BLaER1 treated with 17β-estradiol and CSF1 and Interleukin-3, amounts not matched to agents 10 nM and 100 nM (cell line): ENCODE measurements at regions not wholly inside any gene's neighbourhood (a gene's known extent, or its start where the extent isn't known, plus 50 kb on each side); places are given as distances from the start of the nearest gene placed in this dataset.

Experiments
- H3K27ac ChIP-seq, 11 experiments: shearing (Covaris generic); formaldehyde crosslinking; 2 replicates each; pipeline ENCODE4 v1.8.1; 2022
- H3K27me3 ChIP-seq, 11 experiments: shearing (Covaris generic); formaldehyde crosslinking; 2 replicates each; pipeline ENCODE4 v1.8.1; 2022
- H3K36me3 ChIP-seq, 11 experiments: shearing (Covaris generic); formaldehyde crosslinking; 2 replicates each; pipeline ENCODE4 v1.8.1; 2022
- H3K4me1 ChIP-seq, 10 experiments: shearing (Covaris generic); formaldehyde crosslinking; 2 replicates each; pipeline ENCODE4 v1.8.1; 2022
- H3K4me2 ChIP-seq, 11 experiments: shearing (Covaris generic); formaldehyde crosslinking; 2 replicates each; pipeline ENCODE4 v1.8.1; 2022
- H3K4me3 ChIP-seq, 10 experiments: shearing (Covaris generic); formaldehyde crosslinking; 2 replicates each; pipeline ENCODE4 v1.8.1; 2022
- H3K9ac ChIP-seq, 11 experiments: shearing (Covaris generic); formaldehyde crosslinking; 2 replicates each; pipeline ENCODE4 v1.8.1; 2022
- H3K9me3 ChIP-seq, 11 experiments: shearing (Covaris generic); formaldehyde crosslinking; replicated peaks in 1 of 11; 2 replicates each; pipeline ENCODE4 v1.8.1; 2022
- H4K20me1 ChIP-seq, 11 experiments: shearing (Covaris generic); formaldehyde crosslinking; 2 replicates each; pipeline ENCODE4 v1.8.1; 2022
- Cebpa-rat ChIP-seq, 11 experiments: shearing (Covaris generic); IDR thresholded peaks; 2 replicates each; pipeline ENCODE4 v1.8.1; 2022

GRCh38 chr16:8326232-8326631 is 264.1 kb downstream of the TMEM114 start:
- Histone ChIP-seq H3K9ac (no peak overlapping the region), H4K20me1 (no peaks in the 10 kb centered on the region), H3K4me3 (no peak overlapping the region), H3K27ac (no peak overlapping the region), H3K27me3 (no peaks in the 10 kb centered on the region), H3K36me3 (no peaks in the 10 kb centered on the region), H3K9me3 (peaks cover 0 to 27% (median 12%) of the 10 kb centered on the region in 11 experiments; a peak in 17 of 22 replicates), H3K4me2 (no peak overlapping the region), H3K4me1 (no peaks in the 10 kb centered on the region)
- TF ChIP-seq Cebpa-rat (IDR thresholded peaks at IDR 0.05) = no peak

DNA sequence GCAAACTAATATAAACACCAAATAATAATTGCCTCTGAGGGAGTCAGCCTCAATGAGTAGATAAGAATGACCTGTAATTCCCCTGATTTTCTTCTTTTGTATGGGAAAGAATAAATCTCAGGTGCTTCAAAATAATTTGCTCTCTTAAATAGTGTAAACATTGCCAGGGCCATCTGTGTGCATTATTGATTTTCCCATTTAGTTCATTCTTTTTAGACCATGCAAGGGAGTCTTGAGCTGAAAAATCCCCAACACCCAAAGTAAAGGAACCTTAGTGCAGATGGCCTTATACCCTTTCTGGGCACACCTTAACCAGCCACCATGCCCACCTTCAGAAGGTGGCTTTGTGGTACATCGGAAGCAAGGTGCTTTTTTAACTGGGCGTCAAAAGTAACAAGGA is 267.2 kb downstream of the TMEM114 start:
- no peak for TF ChIP-seq Cebpa-rat (IDR thresholded peaks at IDR 0.05)
- no peak overlapping the region for H3K4me3 ChIP-seq
- H3K4me1 ChIP-seq = no peaks in the 10 kb centered on the region
- H3K36me3 ChIP-seq = no peaks in the 10 kb centered on the region
- no peak overlapping the region for H3K9ac ChIP-seq
- H3K9me3 ChIP-seq = peaks cover 0 to 27% (median 12%) of the 10 kb centered on the region in 11 experiments; a peak in 17 of 22 replicates
- H4K20me1 ChIP-seq = no peaks in the 10 kb centered on the region
- H3K27ac ChIP-seq = no peak overlapping the region
- H3K27me3 ChIP-seq = no peaks in the 10 kb centered on the region
- no peak overlapping the region for H3K4me2 ChIP-seq

GRCh38 chr16:8320131-8320530 is 270.2 kb downstream of the TMEM114 start:
- Histone ChIP-seq H3K27me3 (no peaks in the 10 kb centered on the region), H3K4me2 (no peak overlapping the region), H3K9ac (no peak overlapping the region), H3K9me3 (peaks cover 0 to 15% (median 8%) of the 10 kb centered on the region in 11 experiments; a peak in 15 of 22 replicates), H4K20me1 (no peaks in the 10 kb centered on the region), H3K36me3 (no peaks in the 10 kb centered on the region), H3K4me1 (no peaks in the 10 kb centered on the region), H3K27ac (no peak overlapping the region), H3K4me3 (no peak overlapping the region)
- TF ChIP-seq Cebpa-rat (IDR thresholded peaks at IDR 0.05) = no peak

GRCh38 chr16:8310816-8311215 is 279.5 kb downstream of the TMEM114 start:
- Histone ChIP-seq H4K20me1 (no peaks in the 10 kb centered on the region), H3K27me3 (no peaks in the 10 kb centered on the region), H3K36me3 (no peaks in the 10 kb centered on the region), H3K27ac (no peak overlapping the region), H3K9me3 (peaks cover 0 to 10% (median 6%) of the 10 kb centered on the region in 11 experiments; a peak in 8 of 22 replicates), H3K4me2 (no peak overlapping the region), H3K4me3 (no peak overlapping the region), H3K9ac (no peak overlapping the region), H3K4me1 (peaks cover 0 to 8% (median 0%) of the 10 kb centered on the region in 10 experiments; a peak in 6 of 20 replicates)
- TF ChIP-seq Cebpa-rat (IDR thresholded peaks at IDR 0.05) = no peak

GRCh38 chr16:8310323-8310722 is 280.0 kb downstream of the TMEM114 start:
- Histone ChIP-seq H3K9ac (no peak overlapping the region), H3K27me3 (no peaks in the 10 kb centered on the region), H3K4me1 (peaks cover 0 to 8% (median 0%) of the 10 kb centered on the region in 10 experiments; a peak in 6 of 20 replicates), H4K20me1 (no peaks in the 10 kb centered on the region), H3K9me3 (peaks cover 0 to 10% (median 6%) of the 10 kb centered on the region in 11 experiments; a peak in 8 of 22 replicates), H3K4me2 (no peak overlapping the region), H3K27ac (no peak overlapping the region), H3K36me3 (no peaks in the 10 kb centered on the region), H3K4me3 (no peak overlapping the region)
- TF ChIP-seq Cebpa-rat (IDR thresholded peaks at IDR 0.05) = no peak

GRCh38 chr16:8305201-8305600 is 285.1 kb downstream of the TMEM114 start:
- Histone ChIP-seq H3K4me2 (no peak overlapping the region), H3K4me3 (no peak overlapping the region), H3K9ac (no peak overlapping the region), H3K9me3 (peaks cover 0 to 10% (median 6%) of the 10 kb centered on the region in 11 experiments; a peak in 8 of 22 replicates), H3K27ac (no peak overlapping the region), H4K20me1 (no peaks in the 10 kb centered on the region), H3K4me1 (no peaks in the 10 kb centered on the region), H3K36me3 (no peaks in the 10 kb centered on the region), H3K27me3 (no peaks in the 10 kb centered on the region)
- no peak for TF ChIP-seq Cebpa-rat (IDR thresholded peaks at IDR 0.05)

- no peak overlapping the region for H3K4me2 ChIP-seq
- no peaks in the 10 kb centered on the region for H3K9me3 ChIP-seq
- H3K27me3 ChIP-seq = no peaks in the 10 kb centered on the region
- H3K36me3 ChIP-seq = no peaks in the 10 kb centered on the region
- H4K20me1 ChIP-seq = no peaks in the 10 kb centered on the region
- no peak overlapping the region for H3K4me3 ChIP-seq
- no peak for TF ChIP-seq Cebpa-rat (IDR thresholded peaks at IDR 0.05)
- no peak overlapping the region for H3K27ac ChIP-seq
- no peaks in the 10 kb centered on the region for H3K4me1 ChIP-seq
- H3K9ac ChIP-seq = no peak overlapping the region
Measured at GRCh38 chr16:8299635-8300034, 290.7 kb downstream of the TMEM114 start.

DNA sequence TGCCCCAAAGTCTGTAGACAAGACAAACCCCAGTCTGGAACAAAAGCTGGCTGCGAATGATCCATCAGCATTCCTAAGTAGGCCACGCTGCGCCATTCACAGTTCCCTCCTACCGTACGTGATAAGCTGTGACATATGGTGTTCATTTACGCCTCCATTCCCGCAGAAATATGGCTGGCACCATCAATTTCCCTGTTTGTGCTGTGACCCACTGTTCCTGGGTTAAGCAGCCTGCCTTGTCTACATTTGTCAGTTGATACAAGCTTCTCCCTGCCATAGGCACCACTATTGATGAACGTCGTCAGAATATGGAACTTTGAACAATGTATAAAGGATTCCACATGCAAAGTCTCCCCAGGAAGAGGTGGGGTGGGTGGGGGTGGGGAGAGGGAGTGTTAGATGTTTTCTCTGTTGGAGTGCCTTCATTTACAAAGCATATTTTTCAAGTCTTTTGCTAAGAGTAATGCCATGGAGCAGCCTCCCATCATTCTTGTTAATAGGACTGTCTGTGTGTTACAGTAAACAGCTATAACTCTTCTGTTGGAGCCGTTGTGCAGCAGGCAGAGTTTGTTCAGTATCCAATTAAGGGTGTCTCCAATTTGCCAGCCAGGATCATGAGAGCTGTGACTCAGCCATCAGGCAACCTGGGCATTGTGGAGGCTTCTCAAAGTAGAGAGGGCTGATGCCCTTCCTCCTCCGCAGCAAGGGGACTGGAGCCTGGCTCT is 294.6 kb downstream of the TMEM114 start:
- no peak overlapping the region for H3K4me3 ChIP-seq
- no peaks in the 10 kb centered on the region for H3K27me3 ChIP-seq
- H3K9me3 ChIP-seq = no peaks in the 10 kb centered on the region
- no peak overlapping the region for H3K4me2 ChIP-seq
- H3K4me1 ChIP-seq = no peaks in the 10 kb centered on the region
- no peak overlapping the region for H3K9ac ChIP-seq
- H4K20me1 ChIP-seq = no peaks in the 10 kb centered on the region
- H3K36me3 ChIP-seq = no peaks in the 10 kb centered on the region
- H3K27ac ChIP-seq = no peak overlapping the region
- TF ChIP-seq Cebpa-rat (IDR thresholded peaks at IDR 0.05) = no peak

DNA sequence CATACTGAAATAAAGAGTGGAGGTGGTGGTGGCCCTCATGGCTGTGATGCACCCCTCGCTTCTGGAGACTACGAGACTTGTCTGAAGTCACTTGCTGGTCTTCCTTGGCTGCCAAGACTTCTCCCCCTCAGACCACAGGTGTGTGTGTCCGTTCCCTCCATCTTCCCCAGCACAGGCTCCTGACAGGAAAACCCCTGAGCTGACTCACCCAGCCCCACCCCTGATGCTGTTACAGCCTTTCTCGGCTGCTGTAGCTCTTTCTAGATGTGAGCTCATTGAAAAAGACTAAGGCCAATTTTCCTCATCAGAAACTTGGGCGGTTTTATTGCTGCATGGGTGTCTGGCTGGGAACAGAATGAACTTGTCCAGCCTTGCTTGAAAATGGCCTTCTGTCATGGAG is 296.9 kb downstream of the TMEM114 start:
- no peaks in the 10 kb centered on the region for H3K27me3 ChIP-seq
- H3K4me1 ChIP-seq = no peaks in the 10 kb centered on the region
- H4K20me1 ChIP-seq = no peaks in the 10 kb centered on the region
- no peak overlapping the region for H3K9ac ChIP-seq
- no peaks in the 10 kb centered on the region for H3K9me3 ChIP-seq
- H3K36me3 ChIP-seq = no peaks in the 10 kb centered on the region
- no peak for TF ChIP-seq Cebpa-rat (IDR thresholded peaks at IDR 0.05)
- H3K27ac ChIP-seq = no peak overlapping the region
- no peak overlapping the region for H3K4me3 ChIP-seq
- H3K4me2 ChIP-seq = no peak overlapping the region

- Histone ChIP-seq H3K9ac (no peak overlapping the region), H4K20me1 (no peaks in the 10 kb centered on the region), H3K9me3 (no peaks in the 10 kb centered on the region), H3K27me3 (no peaks in the 10 kb centered on the region), H3K36me3 (no peaks in the 10 kb centered on the region), H3K4me1 (no peaks in the 10 kb centered on the region), H3K4me3 (no peak overlapping the region), H3K4me2 (no peak overlapping the region), H3K27ac (no peak overlapping the region)
- no peak for TF ChIP-seq Cebpa-rat (IDR thresholded peaks at IDR 0.05)
Measured at GRCh38 chr16:8292271-8292670, 298.0 kb downstream of the TMEM114 start.
